VCaP (cell line): ENCODE measurements at regions not wholly inside any gene's neighbourhood (a gene's known extent, or its start where the extent isn't known, plus 50 kb on each side); places are given as distances from the start of the nearest gene placed in this dataset.

Experiments used
- H3K27ac ChIP-seq: fragments of 450-650 bp; 2 replicates; pipeline ENCODE4 v1.5.1; 2017
- CTCF ChIP-seq: fragments of 450-650 bp; conservative IDR thresholded peaks from 2 replicates; pipeline ENCODE4 v1.5.1; 2017; ENCODE audit warnings: mild to moderate bottlenecking, moderate library complexity

GRCh38 chr4:105014635-105015034 is 132.0 kb upstream of the TET2 start:
- no peak for TF ChIP-seq CTCF

GRCh38 chr4:105015750-105016149 is 130.9 kb upstream of the TET2 start:
- no peak for TF ChIP-seq CTCF
- H3K27ac ChIP-seq, result no peak overlapping the region

More at GRCh38 chr4:105014635-105015034, 132.0 kb upstream of the TET2 start:
- no peak overlapping the region for H3K27ac ChIP-seq

GRCh38 chr4:105022811-105023667 is 123.6 kb upstream of the TET2 start:
- no peak overlapping the region for H3K27ac ChIP-seq
- no peak for TF ChIP-seq CTCF

- H3K27ac ChIP-seq, result no peak overlapping the region
- no peak for TF ChIP-seq CTCF
Measured at GRCh38 chr4:105023668-105024055, 123.0 kb upstream of the TET2 start.

GRCh38 chr4:105025263-105026017 is 121.2 kb upstream of the TET2 start:
- H3K27ac ChIP-seq, result no peak overlapping the region
- TF ChIP-seq CTCF, result no peak

GRCh38 chr4:105036991-105037390 is 109.7 kb upstream of the TET2 start:
- H3K27ac ChIP-seq, result no peak overlapping the region
- no peak for TF ChIP-seq CTCF

GRCh38 chr4:105042451-105042850 is 104.2 kb upstream of the TET2 start:
- TF ChIP-seq CTCF, result no peak
- no peak overlapping the region for H3K27ac ChIP-seq
